Effector memory CD8-positive, alpha-beta T cell (primary cell): ENCODE measurements at regions not wholly inside any gene's neighbourhood (a gene's known extent, or its start where the extent isn't known, plus 50 kb on each side); places are given as distances from the start of the nearest gene placed in this dataset.

Source experiments
- ATAC-seq: fragments of 150-1000 bp; cut with Tn5 transposase; replicated peaks from 2 replicates; pipeline ENCODE4 v1.10.0; 2021; ENCODE audit warnings: mild to moderate bottlenecking, moderate library complexity
- DNase-seq, 3 experiments: peaks; one replicate each; pipeline ENCODE4 v3.0.0; 2021
- H3K27ac Mint-ChIP-seq, 2 donors: one replicate each; pipeline ENCODE4 v1.8.0; 2022; ENCODE audit warnings: mild to moderate bottlenecking in 2 of 2, mixed read lengths in 2 of 2, moderate library complexity in 2 of 2
- H3K27me3 Mint-ChIP-seq, 2 donors: one replicate each; pipeline ENCODE4 v1.8.0; 2022; ENCODE audit warnings: mixed read lengths in 2 of 2
- H3K36me3 Mint-ChIP-seq: one replicate; pipeline ENCODE4 v1.8.0; 2022; ENCODE audit warnings: mild to moderate bottlenecking, moderate library complexity, mixed read lengths; ENCODE audit not compliant: insufficient read depth
- H3K4me1 Mint-ChIP-seq, 2 donors: one replicate each; pipeline ENCODE4 v1.8.0; 2022; ENCODE audit warnings: low read depth in 2 of 2, mixed read lengths in 2 of 2
- H3K4me3 Mint-ChIP-seq, 2 donors: one replicate each; pipeline ENCODE4 v1.8.0; 2022; ENCODE audit warnings: mild to moderate bottlenecking in 2 of 2, mixed read lengths in 2 of 2, moderate library complexity in 2 of 2
- H3K9me3 Mint-ChIP-seq, 2 donors: one replicate each; pipeline ENCODE4 v1.8.0; 2022; ENCODE audit warnings: mixed read lengths in 2 of 2

DNA sequence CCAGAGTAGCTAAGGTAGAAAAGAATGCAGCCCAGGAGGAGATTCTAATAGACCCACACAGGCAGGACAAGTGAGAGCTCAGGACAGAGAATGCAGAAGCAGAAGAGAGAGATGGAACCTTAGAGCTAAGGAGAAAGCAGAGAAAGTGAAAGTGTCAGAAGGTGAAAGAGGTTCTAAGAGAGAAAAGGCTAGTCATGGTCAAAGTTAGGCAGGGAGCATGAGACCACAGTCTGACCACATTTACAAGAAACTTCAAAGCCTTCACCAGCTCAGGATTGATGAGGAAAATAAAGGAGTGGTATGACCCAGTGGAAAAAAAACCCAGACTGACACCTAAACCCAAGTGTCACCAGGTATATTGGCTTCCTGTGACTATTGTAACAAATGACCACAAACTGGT, 131.8 kb upstream of the WDR11 start:
- Mint-ChIP-seq H3K9me3 (no peaks in the 10 kb centered on the region), H3K4me3 (no peak overlapping the region), H3K27ac (no peak overlapping the region), H3K4me1 (no peaks in the 10 kb centered on the region), H3K36me3 (no peaks in the 10 kb centered on the region), H3K27me3 (peaks cover 8 to 11% of the 10 kb centered on the region in 2 donors)
- ATAC-seq (no peak), DNase-seq (no peak)

DNA sequence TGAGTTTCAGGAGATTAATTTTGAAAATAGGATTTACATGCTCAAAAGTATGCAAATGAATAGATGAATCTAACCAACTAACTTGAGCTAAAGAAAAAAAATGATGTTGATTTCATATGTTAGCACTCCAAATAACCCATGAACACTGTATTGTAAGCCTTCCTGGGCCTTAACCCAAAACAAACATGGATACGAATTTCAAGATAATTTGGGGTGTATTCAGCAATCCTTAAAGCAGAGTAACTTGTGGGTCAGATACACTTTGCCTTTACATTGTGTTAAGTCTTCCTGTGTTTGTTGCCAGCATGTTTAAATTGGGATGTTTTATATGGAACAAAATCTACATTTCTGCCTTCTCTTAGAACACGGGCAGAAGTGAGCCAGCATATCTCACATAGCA, 124.2 kb upstream of the WDR11 start:
- H3K27me3 Mint-ChIP-seq = no peaks in the 10 kb centered on the region
- no peaks in the 10 kb centered on the region for H3K36me3 Mint-ChIP-seq
- H3K4me3 Mint-ChIP-seq = no peak overlapping the region
- H3K4me1 Mint-ChIP-seq = no peaks in the 10 kb centered on the region
- ATAC-seq (no peak), DNase-seq (no peak)
- H3K9me3 Mint-ChIP-seq = no peaks in the 10 kb centered on the region
- H3K27ac Mint-ChIP-seq = no peak overlapping the region

DNA sequence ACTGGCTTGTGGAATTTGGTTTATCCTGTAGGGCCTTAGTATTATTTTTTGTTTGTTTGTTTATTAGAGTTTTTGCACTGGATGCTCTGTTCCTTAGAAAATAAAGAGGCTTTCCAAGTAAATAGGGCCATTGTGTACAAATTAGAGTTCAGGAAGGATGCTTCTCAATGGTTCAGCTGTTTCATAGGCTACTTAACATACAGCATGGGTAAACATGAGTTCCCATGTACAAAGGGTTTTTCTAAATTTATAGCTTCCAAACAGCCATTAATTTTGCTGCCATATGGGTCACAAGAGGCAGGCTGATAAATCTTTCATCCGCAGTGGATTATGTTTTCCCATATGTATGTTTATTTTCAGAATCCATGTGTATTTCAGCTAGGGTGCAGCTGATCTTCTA, 121.6 kb upstream of the WDR11 start:
- H3K4me1 Mint-ChIP-seq = no peaks in the 10 kb centered on the region
- H3K4me3 Mint-ChIP-seq = no peak overlapping the region
- no peak for DNase-seq
- no peak for ATAC-seq
- no peaks in the 10 kb centered on the region for H3K9me3 Mint-ChIP-seq
- H3K27ac Mint-ChIP-seq = no peak overlapping the region
- no peaks in the 10 kb centered on the region for H3K36me3 Mint-ChIP-seq
- H3K27me3 Mint-ChIP-seq = no peaks in the 10 kb centered on the region

DNA sequence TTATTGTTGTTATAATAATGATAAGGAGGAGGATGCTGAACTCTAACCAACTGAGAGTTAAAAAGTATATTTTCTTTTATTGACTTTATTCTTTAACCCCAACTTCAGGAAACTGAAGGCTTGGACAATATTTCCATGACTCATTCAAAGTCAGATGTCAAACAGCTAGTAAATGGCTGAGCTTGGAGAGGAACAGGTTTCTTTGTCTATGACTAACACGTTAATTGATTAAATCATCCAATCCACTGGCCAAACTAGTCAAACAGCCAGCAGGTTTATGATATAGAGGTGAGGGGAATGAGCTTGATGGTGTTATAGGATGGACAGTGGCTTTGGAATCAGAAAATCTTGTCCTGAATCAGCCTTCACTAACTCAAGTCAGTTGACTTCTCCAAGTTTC, 119.1 kb upstream of the WDR11 start:
- Mint-ChIP-seq H3K36me3 (no peaks in the 10 kb centered on the region), H3K4me1 (no peaks in the 10 kb centered on the region), H3K4me3 (no peak overlapping the region), H3K9me3 (no peaks in the 10 kb centered on the region), H3K27me3 (peaks cover 6 to 10% of the 10 kb centered on the region in 2 donors), H3K27ac (no peak overlapping the region)
- DNase-seq (no peak), ATAC-seq (no peak)

DNA sequence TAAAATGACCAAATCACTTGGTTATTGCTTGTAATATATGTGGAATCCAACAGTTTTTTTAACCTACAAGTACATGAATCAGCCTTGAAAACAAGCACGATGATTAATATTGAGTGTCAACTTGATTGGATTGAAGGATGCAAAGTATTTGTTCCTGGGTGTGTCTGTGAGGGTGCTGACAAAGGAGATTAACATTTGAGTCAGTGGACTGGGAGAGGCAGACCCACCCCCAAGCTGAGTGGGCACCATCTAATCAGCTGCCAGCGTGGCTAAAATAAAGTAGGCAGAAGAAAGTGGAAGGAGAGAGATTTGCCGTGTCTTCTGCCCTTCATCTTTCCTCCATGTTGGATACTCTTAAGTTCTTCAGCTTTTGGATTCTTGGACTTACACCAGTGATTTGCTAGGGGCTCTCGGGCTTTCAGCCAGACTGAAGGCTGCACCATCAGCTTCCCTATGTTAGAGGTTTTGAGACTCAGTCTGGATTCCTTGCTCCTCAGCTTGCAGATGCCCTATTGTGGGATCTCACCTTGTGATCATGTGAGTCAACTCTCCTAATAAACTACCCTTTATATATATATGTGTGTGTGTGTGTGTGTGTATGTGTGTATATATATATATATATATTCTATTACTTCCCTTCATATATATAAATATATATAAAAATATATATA, 118.4 kb upstream of the WDR11 start:
- Mint-ChIP-seq H3K27ac (no peak overlapping the region), H3K27me3 (peaks cover 6 to 10% of the 10 kb centered on the region in 2 donors), H3K9me3 (no peaks in the 10 kb centered on the region), H3K4me1 (no peaks in the 10 kb centered on the region), H3K36me3 (no peaks in the 10 kb centered on the region), H3K4me3 (no peak overlapping the region)
- ATAC-seq (no peak), DNase-seq (no peak)

DNA sequence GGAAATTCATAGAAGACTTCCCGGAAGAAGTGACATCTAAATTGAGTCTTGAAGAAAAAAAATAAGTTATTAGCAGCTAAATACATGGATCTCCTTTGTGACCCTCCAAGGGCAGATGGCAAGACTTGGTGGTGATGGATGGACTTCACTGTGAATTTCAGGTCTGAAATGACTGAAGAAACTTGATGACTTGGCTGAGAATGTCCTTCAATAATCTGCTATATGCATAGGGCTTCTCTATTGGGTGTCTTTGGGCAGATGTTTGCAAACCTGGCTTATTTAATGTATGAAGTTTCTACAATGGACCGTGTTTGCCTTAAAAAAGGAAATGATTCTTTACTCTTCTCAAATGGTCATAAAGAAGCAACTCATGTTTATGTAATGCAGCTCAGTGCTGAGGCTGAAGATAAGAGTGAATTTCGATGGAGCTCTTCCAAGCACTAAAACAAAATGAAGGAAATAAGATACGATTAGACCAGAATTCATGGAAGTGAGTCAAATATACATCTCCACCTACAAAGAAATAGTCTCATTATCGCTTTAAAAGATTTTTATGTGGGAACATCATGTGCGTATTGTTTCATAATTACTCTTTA, 116.6 kb upstream of the WDR11 start:
- ATAC-seq = no peak
- DNase-seq = no peak
- Mint-ChIP-seq H3K9me3 (no peaks in the 10 kb centered on the region), H3K4me3 (no peak overlapping the region), H3K27ac (no peak overlapping the region), H3K4me1 (no peaks in the 10 kb centered on the region), H3K27me3 (peaks cover 6 to 10% of the 10 kb centered on the region in 2 donors), H3K36me3 (no peaks in the 10 kb centered on the region)

DNA sequence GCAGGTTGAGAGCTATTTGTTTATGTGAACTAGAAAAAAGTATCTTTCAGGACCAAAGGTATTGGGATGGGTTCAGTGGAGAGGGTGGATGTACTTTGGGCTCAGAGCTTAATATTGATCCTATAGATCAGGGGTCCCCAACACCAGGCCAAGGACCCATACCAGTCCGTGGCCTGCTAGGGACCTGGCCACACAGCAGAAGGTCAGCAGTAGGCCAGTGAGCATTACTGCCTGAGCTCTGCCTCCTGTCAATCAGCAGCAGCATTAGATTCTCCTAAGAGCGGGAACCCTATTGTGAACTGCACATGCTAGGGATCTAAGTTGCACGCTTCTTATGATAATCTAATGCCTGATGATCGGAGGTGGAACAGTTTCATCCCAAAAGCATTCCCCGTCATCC, 115.8 kb upstream of the WDR11 start:
- ATAC-seq (no peak), DNase-seq (no peak)
- peaks cover 6 to 10% of the 10 kb centered on the region in 2 donors for H3K27me3 Mint-ChIP-seq
- no peaks in the 10 kb centered on the region for H3K36me3 Mint-ChIP-seq
- no peaks in the 10 kb centered on the region for H3K9me3 Mint-ChIP-seq
- H3K27ac Mint-ChIP-seq = no peak overlapping the region
- no peak overlapping the region for H3K4me3 Mint-ChIP-seq
- no peaks in the 10 kb centered on the region for H3K4me1 Mint-ChIP-seq

- H3K27ac Mint-ChIP-seq = no peak overlapping the region
- H3K9me3 Mint-ChIP-seq = no peaks in the 10 kb centered on the region
- no peaks in the 10 kb centered on the region for H3K4me1 Mint-ChIP-seq
- no peaks in the 10 kb centered on the region for H3K36me3 Mint-ChIP-seq
- ATAC-seq (no peak), DNase-seq (no peak)
- no peak overlapping the region for H3K4me3 Mint-ChIP-seq
- peaks cover 6 to 10% of the 10 kb centered on the region in 2 donors for H3K27me3 Mint-ChIP-seq
These were observed 115.3 kb upstream of the WDR11 start for GRCh38 chr10:120735773-120736371.

DNA sequence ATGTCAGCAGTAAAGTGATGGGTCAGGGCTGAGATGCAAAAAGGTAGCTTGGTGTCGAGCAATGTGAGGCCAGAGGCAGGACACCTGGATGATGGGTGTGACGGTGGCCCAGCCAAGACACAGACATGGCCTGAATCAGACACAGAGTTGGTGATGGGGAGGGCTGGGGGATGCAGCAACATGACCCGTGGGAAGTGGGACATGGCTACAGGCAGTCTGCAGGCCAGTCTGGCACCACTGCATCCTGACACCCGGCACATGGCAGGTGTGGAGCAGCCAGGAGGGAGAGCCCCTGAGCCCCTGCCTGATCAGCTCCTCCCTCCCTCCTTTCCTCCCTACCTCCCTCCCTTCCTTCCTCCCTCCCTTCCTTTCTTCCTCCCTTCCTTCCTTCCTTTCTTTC, 114.8 kb upstream of the WDR11 start:
- ATAC-seq (no peak), DNase-seq (no peak)
- Mint-ChIP-seq H3K4me1 (no peaks in the 10 kb centered on the region), H3K36me3 (no peaks in the 10 kb centered on the region), H3K27ac (peak overlapping the region in 1 of 2 donors; percentile 31), H3K27me3 (peaks cover 6 to 10% of the 10 kb centered on the region in 2 donors), H3K9me3 (no peaks in the 10 kb centered on the region), H3K4me3 (no peak overlapping the region)

- Mint-ChIP-seq H3K27ac (no peak overlapping the region), H3K9me3 (no peaks in the 10 kb centered on the region), H3K36me3 (no peaks in the 10 kb centered on the region), H3K4me1 (no peaks in the 10 kb centered on the region), H3K27me3 (peaks cover 12 to 14% of the 10 kb centered on the region in 2 donors), H3K4me3 (no peak overlapping the region)
- ATAC-seq (no peak), DNase-seq (no peak)
These were observed 112.5 kb upstream of the WDR11 start for GRCh38 chr10:120738658-120739057.

GRCh38 chr10:120741396-120741795, 109.8 kb upstream of the WDR11 start:
- no peaks in the 10 kb centered on the region for H3K9me3 Mint-ChIP-seq
- H3K4me3 Mint-ChIP-seq = no peak overlapping the region
- H3K27ac Mint-ChIP-seq = no peak overlapping the region
- ATAC-seq (no peak), DNase-seq (no peak)
- H3K36me3 Mint-ChIP-seq = no peaks in the 10 kb centered on the region
- H3K27me3 Mint-ChIP-seq = peaks cover 13 to 28% of the 10 kb centered on the region in 2 donors
- no peaks in the 10 kb centered on the region for H3K4me1 Mint-ChIP-seq

GRCh38 chr10:120742373-120742772, 108.8 kb upstream of the WDR11 start:
- ATAC-seq (no peak), DNase-seq (no peak)
- Mint-ChIP-seq H3K27ac (no peak overlapping the region), H3K9me3 (no peaks in the 10 kb centered on the region), H3K4me3 (no peak overlapping the region), H3K4me1 (no peaks in the 10 kb centered on the region), H3K27me3 (peaks cover 14 to 27% of the 10 kb centered on the region in 2 donors), H3K36me3 (no peaks in the 10 kb centered on the region)

DNA sequence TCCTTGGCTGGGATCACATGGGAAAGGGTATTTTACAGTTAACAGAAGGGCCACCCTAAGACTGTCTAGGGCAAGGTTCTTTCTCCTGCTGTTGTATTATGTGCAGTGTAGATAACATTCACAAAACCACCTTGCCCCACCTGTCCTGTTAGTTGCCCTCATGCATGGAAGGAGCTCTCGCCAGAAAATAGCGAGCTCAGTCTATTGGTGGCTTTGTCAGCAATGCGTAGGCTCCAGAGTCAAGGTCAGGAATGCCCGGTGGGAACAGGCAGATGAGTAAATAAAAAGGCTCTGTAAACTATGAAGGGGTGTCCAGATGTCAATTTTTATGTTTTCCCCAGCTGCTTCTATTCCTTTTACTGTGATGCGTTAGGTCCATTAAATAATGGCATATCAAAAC, 107.1 kb upstream of the WDR11 start:
- Mint-ChIP-seq H3K27ac (no peak overlapping the region), H3K9me3 (no peaks in the 10 kb centered on the region), H3K4me1 (no peaks in the 10 kb centered on the region), H3K4me3 (no peak overlapping the region), H3K36me3 (no peaks in the 10 kb centered on the region), H3K27me3 (peaks cover 14 to 27% of the 10 kb centered on the region in 2 donors)
- no peak for ATAC-seq
- no peak for DNase-seq
